ENCODE measurements at regions not wholly inside any gene's neighbourhood (a gene's known extent, or its start where the extent isn't known, plus 50 kb on each side); places are given as distances from the start of the nearest gene placed in this dataset.

DNA sequence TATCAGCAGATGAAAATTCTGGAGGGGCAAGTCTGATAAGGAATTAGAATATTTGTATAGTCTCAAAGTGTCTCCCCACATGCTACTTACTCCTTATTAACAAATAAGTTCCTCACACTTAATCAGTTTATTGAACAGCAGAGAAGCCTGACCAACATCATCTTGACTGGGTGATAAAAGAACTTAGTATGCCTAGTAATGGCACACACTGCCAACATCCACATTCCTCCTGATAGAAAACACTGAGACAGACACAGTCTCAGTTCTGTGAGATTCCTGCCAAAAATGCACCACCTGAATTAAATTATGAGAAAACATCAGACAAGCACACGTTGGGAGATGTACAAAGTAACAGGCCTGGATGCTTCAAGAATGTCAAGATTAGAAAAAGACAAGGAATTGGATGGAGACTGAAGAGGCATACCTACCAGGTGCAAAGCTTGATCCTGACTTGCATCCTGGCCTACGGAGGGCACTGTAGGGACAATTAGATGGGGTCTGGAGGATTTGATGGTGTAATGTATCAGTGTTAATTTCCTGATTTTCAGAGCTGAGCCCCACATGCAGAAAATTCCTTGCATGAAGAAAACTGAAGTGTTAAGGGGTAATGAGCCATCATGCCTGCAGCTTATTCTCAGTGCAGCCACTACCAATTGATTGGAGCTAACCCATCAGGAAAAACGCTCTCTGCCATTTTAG is 200.4 kb upstream of the SH3BP4 start:
- no peak for DNase-seq (ENCODE audit: extremely low read depth, low read depth)
- TF ChIP-seq, protein P1, sequence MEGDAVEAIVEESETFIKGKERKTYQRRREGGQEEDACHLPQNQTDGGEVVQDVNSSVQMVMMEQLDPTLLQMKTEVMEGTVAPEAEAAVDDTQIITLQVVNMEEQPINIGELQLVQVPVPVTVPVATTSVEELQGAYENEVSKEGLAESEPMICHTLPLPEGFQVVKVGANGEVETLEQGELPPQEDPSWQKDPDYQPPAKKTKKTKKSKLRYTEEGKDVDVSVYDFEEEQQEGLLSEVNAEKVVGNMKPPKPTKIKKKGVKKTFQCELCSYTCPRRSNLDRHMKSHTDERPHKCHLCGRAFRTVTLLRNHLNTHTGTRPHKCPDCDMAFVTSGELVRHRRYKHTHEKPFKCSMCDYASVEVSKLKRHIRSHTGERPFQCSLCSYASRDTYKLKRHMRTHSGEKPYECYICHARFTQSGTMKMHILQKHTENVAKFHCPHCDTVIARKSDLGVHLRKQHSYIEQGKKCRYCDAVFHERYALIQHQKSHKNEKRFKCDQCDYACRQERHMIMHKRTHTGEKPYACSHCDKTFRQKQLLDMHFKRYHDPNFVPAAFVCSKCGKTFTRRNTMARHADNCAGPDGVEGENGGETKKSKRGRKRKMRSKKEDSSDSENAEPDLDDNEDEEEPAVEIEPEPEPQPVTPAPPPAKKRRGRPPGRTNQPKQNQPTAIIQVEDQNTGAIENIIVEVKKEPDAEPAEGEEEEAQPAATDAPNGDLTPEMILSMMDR (IDR thresholded peaks at IDR 0.05; ENCODE audit: low read depth, low read length) = no peak

DNA sequence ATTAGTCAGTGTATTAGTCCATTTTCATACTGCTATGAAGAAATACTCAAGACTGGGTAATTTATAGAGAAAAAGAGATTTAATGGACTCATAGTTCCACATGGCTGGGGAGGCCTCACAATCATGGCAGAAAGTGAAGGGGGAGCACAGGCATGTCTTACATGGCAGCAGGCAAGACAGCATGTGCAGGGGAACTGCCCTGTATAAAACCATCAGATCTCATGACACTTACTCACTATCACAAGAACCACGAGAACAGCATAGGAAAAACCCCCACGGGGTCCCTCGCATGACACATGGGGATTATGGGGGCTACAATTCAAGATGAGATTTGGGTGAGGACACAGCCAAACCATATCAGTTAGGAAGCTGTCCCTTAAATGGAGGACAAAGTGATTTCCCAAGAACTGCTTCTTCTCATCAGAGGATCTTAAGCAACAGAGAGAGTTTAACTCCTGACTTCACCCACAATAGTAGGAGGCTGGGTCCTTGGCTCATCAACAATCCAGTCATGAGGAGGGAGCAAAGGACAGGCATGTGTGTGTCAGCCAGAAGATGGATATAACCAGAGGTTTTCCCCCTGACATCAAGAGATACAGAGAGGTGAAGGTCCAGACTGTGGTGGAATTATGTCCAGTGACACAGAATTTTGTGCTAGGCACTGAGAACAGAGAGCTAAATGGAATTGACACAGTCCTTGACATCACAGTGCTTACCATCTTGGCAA is 203.8 kb upstream of the SH3BP4 start:
- TF ChIP-seq, protein P1 (IDR thresholded peaks at IDR 0.05; ENCODE audit: low read depth, low read length) = no peak
- DNase-seq (ENCODE audit: extremely low read depth, low read depth) = no peak

DNA sequence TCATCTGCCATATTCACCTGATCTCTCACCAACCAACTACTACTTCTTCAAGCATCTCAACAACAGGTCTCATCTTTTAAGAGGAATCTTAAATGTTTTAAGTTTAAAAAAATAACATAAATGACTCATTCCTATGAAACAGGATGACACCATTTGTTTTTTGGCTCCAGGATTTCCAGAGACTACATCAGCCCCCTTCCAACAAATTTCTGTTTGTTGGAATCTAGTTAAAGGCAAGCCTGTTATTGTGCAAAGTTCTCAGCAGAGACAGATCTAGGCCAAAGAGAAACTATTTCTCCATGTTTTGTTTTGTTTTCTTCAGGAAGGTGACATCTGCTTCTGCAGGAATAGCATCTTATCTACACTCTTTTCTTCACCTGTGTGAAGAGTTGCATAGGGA is 204.8 kb upstream of the SH3BP4 start:
- TF ChIP-seq, protein P1 (IDR thresholded peaks at IDR 0.05; ENCODE audit: low read depth, low read length) = no peak

DNA sequence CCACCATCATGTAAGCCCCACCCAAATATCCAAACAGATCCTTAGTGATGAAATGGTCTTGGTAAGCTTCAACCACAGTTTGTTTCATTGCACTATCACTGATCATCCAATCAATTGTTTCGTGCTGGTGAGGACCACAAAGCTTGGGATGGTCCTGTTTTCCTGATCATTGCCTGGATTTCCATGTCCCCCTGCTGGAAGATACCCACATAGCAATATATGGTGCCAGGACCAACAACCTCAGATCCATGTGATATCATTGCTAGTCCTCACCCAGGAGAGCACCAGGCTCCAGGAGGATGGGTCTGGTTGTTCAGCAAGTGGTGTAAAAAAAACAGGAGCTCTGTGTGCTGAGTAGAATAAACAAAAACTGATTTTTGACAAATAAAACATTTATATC is 206.5 kb upstream of the SH3BP4 start:
- TF ChIP-seq, protein P1 (IDR thresholded peaks at IDR 0.05; ENCODE audit: low read depth, low read length) = no peak; the same call in 1 of the 2 replicates
- DNase-seq (ENCODE audit: extremely low read depth, low read depth) = no peak

More for the DNA sequence above, 204.8 kb upstream of the SH3BP4 start:
- DNase-seq (ENCODE audit: extremely low read depth, low read depth) = no peak

DNA sequence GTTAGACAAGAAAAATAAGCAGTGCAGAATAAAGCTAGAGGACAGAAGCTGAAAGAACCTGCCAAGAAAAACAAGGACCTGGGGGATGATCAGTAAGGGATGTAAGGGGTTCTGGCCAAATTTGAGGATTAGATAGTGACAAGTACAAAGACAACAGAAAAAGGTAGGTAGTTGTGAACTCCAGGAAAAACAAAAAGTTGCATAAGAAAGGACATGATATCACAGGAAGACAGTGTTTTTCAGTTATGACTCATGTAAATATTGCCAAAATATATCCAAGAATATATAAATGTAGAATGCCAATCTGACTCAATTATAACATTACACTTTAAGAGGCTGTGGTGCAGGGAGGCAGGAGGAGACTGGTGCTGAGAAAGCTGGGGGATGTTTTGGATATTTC is 209.8 kb upstream of the SH3BP4 start:
- TF ChIP-seq, protein P1 (IDR thresholded peaks at IDR 0.05; ENCODE audit: low read depth, low read length) = no peak
- no peak for DNase-seq (ENCODE audit: extremely low read depth, low read depth)

DNA sequence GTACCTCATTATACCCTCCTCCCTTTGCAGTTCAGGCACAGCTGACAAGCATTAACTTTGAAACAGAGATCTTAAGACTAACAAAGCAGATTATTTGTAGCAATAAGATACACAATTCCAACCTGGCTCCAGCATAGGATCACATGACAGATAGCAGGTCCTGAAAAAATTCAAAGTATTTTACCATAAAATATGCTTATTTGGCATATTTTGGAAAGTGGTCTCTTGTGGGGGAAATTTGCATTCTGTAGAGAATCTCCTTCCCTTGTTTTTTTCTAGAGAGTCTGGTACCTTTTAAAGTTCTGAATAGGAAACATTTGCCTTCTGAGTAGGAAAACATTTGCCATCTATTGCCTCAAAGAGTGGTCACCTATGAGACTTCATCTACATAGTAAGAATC is 212.8 kb upstream of the SH3BP4 start:
- TF ChIP-seq, protein P1 (IDR thresholded peaks at IDR 0.05; ENCODE audit: low read depth, low read length) = no peak
- DNase-seq (ENCODE audit: extremely low read depth, low read depth) = no peak

DNA sequence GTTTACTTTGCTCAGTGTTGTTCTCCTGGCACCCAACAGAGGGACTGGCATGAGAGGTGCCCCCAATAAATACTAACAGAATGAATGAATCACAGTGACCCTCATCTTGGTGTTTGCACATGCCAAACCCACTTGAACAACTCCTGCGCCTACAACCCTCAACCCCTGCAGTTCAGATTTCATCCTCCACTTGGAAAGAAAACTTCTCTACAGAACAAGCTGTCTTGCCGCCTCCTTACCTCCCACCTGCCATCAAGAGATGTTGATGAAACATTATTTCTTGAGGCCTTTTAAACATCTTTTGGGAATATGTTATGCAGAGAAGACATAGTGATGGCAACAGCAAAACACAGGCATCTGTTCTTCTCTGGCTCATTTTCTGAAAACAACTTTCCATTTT is 216.0 kb upstream of the SH3BP4 start:
- TF ChIP-seq, protein P1 (IDR thresholded peaks at IDR 0.05; ENCODE audit: low read depth, low read length) = no peak

More for the DNA sequence above, 216.0 kb upstream of the SH3BP4 start:
- no peak for DNase-seq (ENCODE audit: extremely low read depth, low read depth)
